Trophoblast cell (in vitro differentiated cells and primary cell): ENCODE measurements at regions not wholly inside any gene's neighbourhood (a gene's known extent, or its start where the extent isn't known, plus 50 kb on each side); places are given as distances from the start of the nearest gene placed in this dataset.

Source experiments
- DNase-seq, 2 donors: peaks; one replicate each; pipeline ENCODE4 v3.0.0-alpha.2; 2016
- H2AFZ ChIP-seq: 2 replicates; pipeline ENCODE4 v1.6.1; 2013; ENCODE audit warnings: low read length, moderate library complexity, mild to moderate bottlenecking; ENCODE audit not compliant: insufficient read depth, poor library complexity
- H2AK5ac ChIP-seq: 2 replicates; pipeline ENCODE4 v1.6.1; 2013; ENCODE audit warnings: mild to moderate bottlenecking, low read length
- H2BK120ac ChIP-seq: 2 replicates; pipeline ENCODE4 v1.6.1; 2013; ENCODE audit warnings: low read length, mild to moderate bottlenecking, moderate library complexity; ENCODE audit not compliant: insufficient read depth, poor library complexity
- H2BK12ac ChIP-seq: 2 replicates; pipeline ENCODE4 v1.6.1; 2013; ENCODE audit warnings: mild to moderate bottlenecking, low read length, moderate library complexity
- H2BK5ac ChIP-seq: 2 replicates; pipeline ENCODE4 v1.6.1; 2013; ENCODE audit warnings: low read length, low read depth, moderate library complexity, mild to moderate bottlenecking; ENCODE audit not compliant: poor library complexity
- H3K14ac ChIP-seq: 2 replicates; pipeline ENCODE4 v1.6.1; 2013; ENCODE audit warnings: mild to moderate bottlenecking, low read length
- H3K18ac ChIP-seq: 2 replicates; pipeline ENCODE4 v1.6.1; 2013; ENCODE audit warnings: mild to moderate bottlenecking, low read length
- H3K23ac ChIP-seq: 2 replicates; pipeline ENCODE4 v1.6.1; 2013; ENCODE audit warnings: low read length
- H3K27ac ChIP-seq: 2 replicates; pipeline ENCODE4 v1.5.1; 2013; ENCODE audit warnings: low read depth, mild to moderate bottlenecking, inconsistent platforms, low read length, moderate library complexity
- H3K27me3 ChIP-seq: 2 replicates; pipeline ENCODE4 v1.6.1; 2013; ENCODE audit warnings: inconsistent platforms, mild to moderate bottlenecking, low read length, moderate library complexity; ENCODE audit not compliant: insufficient read depth
- H3K36me3 ChIP-seq, 2 experiments: 1 replicate in 1 of 2; 2 replicates in 1 of 2; pipeline ENCODE4 v1.6.1; 2013; ENCODE audit warnings: low read length in 2 of 2, mild to moderate bottlenecking in 2 of 2, moderate library complexity in 1 of 2; ENCODE audit not compliant: insufficient read depth in 2 of 2, control insufficient read depth in 1 of 2
- H3K4ac ChIP-seq: 2 replicates; pipeline ENCODE4 v1.6.1; 2013; ENCODE audit warnings: low read depth, mild to moderate bottlenecking, low read length, moderate library complexity
- H3K4me1 ChIP-seq, 2 experiments: 1 replicate in 1 of 2; 2 replicates in 1 of 2; pipeline ENCODE4 v1.6.1; 2013; ENCODE audit warnings: low read length in 2 of 2, mild to moderate bottlenecking in 2 of 2, moderate library complexity in 1 of 2; ENCODE audit not compliant: insufficient read depth in 2 of 2, control insufficient read depth in 1 of 2
- H3K4me2 ChIP-seq: 2 replicates; pipeline ENCODE4 v1.6.1; 2013; ENCODE audit warnings: inconsistent platforms, mild to moderate bottlenecking, low read length, moderate library complexity
- H3K4me3 ChIP-seq: 2 replicates; pipeline ENCODE4 v1.5.1; 2013; ENCODE audit warnings: mild to moderate bottlenecking, low read depth, low read length, inconsistent platforms
- H3K79me1 ChIP-seq: one replicate; pipeline ENCODE4 v1.6.1; 2013; ENCODE audit warnings: low read length
- H3K79me2 ChIP-seq: 2 replicates; pipeline ENCODE4 v1.6.1; 2013; ENCODE audit warnings: low read length, mild to moderate bottlenecking; ENCODE audit not compliant: control insufficient read depth, insufficient read depth, poor library complexity
- H3K9ac ChIP-seq: 2 replicates; pipeline ENCODE4 v1.6.1; 2013; ENCODE audit warnings: mild to moderate bottlenecking, low read length
- H3K9me3 ChIP-seq: 2 replicates; pipeline ENCODE4 v1.6.1; 2013; ENCODE audit warnings: low read depth, mild to moderate bottlenecking, control low read depth, inconsistent platforms, low read length; ENCODE audit not compliant: insufficient read depth
- H4K12ac ChIP-seq: 2 replicates; pipeline ENCODE4 v1.6.1; 2013; ENCODE audit warnings: low read depth, mild to moderate bottlenecking, low read length, moderate library complexity
- H4K8ac ChIP-seq: 2 replicates; pipeline ENCODE4 v1.6.1; 2013; ENCODE audit warnings: low read depth, mild to moderate bottlenecking, low read length, moderate library complexity
- H4K91ac ChIP-seq: one replicate; pipeline ENCODE4 v1.6.1; 2013; ENCODE audit warnings: low read depth, mild to moderate bottlenecking, low read length, moderate library complexity
- WGBS: extraction: QIAGEN DNeasy Blood & Tissue Kit; methylation state at CpG from one replicate; pipeline ENCODE4 v1.1.7; 2013; ENCODE audit warnings: missing lambda C conversion rate; ENCODE audit not compliant: insufficient read length, insufficient coverage; ENCODE audit errors: extremely low coverage; 5-methylcytosine and 5-hydroxymethylcytosine counted together

- no peak for DNase-seq
- Histone ChIP-seq H3K14ac (no peak overlapping the region), H3K79me1 (no peaks in the 10 kb centered on the region), H3K4ac (no peak overlapping the region), H3K4me2 (no peak overlapping the region), H3K79me2 (no peaks in the 10 kb centered on the region), H2BK5ac (no peak overlapping the region), H3K9me3 (peaks cover 33% of the 10 kb centered on the region), H3K4me1 (no peaks in the 10 kb centered on the region), H3K36me3 (no peaks in the 10 kb centered on the region), H3K9ac (no peak overlapping the region), H4K91ac (no peak overlapping the region), H2AFZ (no peak overlapping the region), H3K23ac (no peak overlapping the region), H4K12ac (no peak overlapping the region), H3K27me3 (no peaks in the 10 kb centered on the region), H2BK12ac (no peak overlapping the region), H2AK5ac (no peak overlapping the region), H4K8ac (no peak overlapping the region), H3K4me3 (no peak overlapping the region), H2BK120ac (no peak overlapping the region), H3K27ac (no peak overlapping the region), H3K18ac (no peak overlapping the region)
- no CpG with 5 or more reads among the region's 8 CpGs for WGBS
Measured at GRCh38 chr14:101022121-101022520, 118.6 kb upstream of the RTL1 start.

- no peak for DNase-seq
- no peak overlapping the region for H3K18ac ChIP-seq
- no peak overlapping the region for H3K4ac ChIP-seq
- no peaks in the 10 kb centered on the region for H3K4me1 ChIP-seq
- no peak overlapping the region for H3K27ac ChIP-seq
- no peak overlapping the region for H4K12ac ChIP-seq
- no peak overlapping the region for H4K8ac ChIP-seq
- no peak overlapping the region for H4K91ac ChIP-seq
- no peak overlapping the region for H3K14ac ChIP-seq
- WGBS = no CpG with 5 or more reads among the region's 15 CpGs
- no peaks in the 10 kb centered on the region for H3K27me3 ChIP-seq
- H3K9ac ChIP-seq = no peak overlapping the region
- no peak overlapping the region for H3K23ac ChIP-seq
- no peak overlapping the region for H2AFZ ChIP-seq
- peaks cover 36% of the 10 kb centered on the region for H3K9me3 ChIP-seq
- no peak overlapping the region for H3K4me3 ChIP-seq
- no peaks in the 10 kb centered on the region for H3K79me1 ChIP-seq
- no peak overlapping the region for H2AK5ac ChIP-seq
- H2BK5ac ChIP-seq = no peak overlapping the region
- no peak overlapping the region for H2BK12ac ChIP-seq
- no peaks in the 10 kb centered on the region for H3K36me3 ChIP-seq
- no peak overlapping the region for H3K4me2 ChIP-seq
- H2BK120ac ChIP-seq = no peak overlapping the region
- H3K79me2 ChIP-seq = no peaks in the 10 kb centered on the region
Measured at GRCh38 chr14:101022916-101023435, 119.5 kb upstream of the RTL1 start.

GRCh38 chr14:101024686-101025085, 121.2 kb upstream of the RTL1 start:
- Histone ChIP-seq H3K14ac (no peak overlapping the region), H3K9me3 (peaks cover 33% of the 10 kb centered on the region), H3K9ac (no peak overlapping the region), H3K4ac (no peak overlapping the region), H3K4me1 (no peaks in the 10 kb centered on the region), H3K79me2 (no peaks in the 10 kb centered on the region), H3K4me2 (no peak overlapping the region), H2BK120ac (no peak overlapping the region), H4K12ac (no peak overlapping the region), H2AK5ac (no peak overlapping the region), H4K8ac (no peak overlapping the region), H3K27ac (no peak overlapping the region), H2BK5ac (no peak overlapping the region), H3K23ac (no peak overlapping the region), H3K36me3 (no peaks in the 10 kb centered on the region), H2AFZ (no peak overlapping the region), H4K91ac (no peak overlapping the region), H3K18ac (no peak overlapping the region), H3K27me3 (no peaks in the 10 kb centered on the region), H3K4me3 (no peak overlapping the region), H2BK12ac (no peak overlapping the region), H3K79me1 (no peaks in the 10 kb centered on the region)
- no peak for DNase-seq
- no CpG with 5 or more reads among the region's 11 CpGs for WGBS

GRCh38 chr14:101025131-101025530, 121.6 kb upstream of the RTL1 start:
- H4K91ac ChIP-seq = no peak overlapping the region
- H3K9me3 ChIP-seq = peaks cover 29% of the 10 kb centered on the region
- no peak overlapping the region for H3K9ac ChIP-seq
- no peak overlapping the region for H3K23ac ChIP-seq
- no peak overlapping the region for H3K4ac ChIP-seq
- H3K18ac ChIP-seq = no peak overlapping the region
- no CpG with 5 or more reads among the region's 8 CpGs for WGBS
- no peaks in the 10 kb centered on the region for H3K79me1 ChIP-seq
- no peak overlapping the region for H4K8ac ChIP-seq
- no peak overlapping the region for H2BK120ac ChIP-seq
- no peaks in the 10 kb centered on the region for H3K36me3 ChIP-seq
- no peaks in the 10 kb centered on the region for H3K79me2 ChIP-seq
- no peak overlapping the region for H4K12ac ChIP-seq
- no peaks in the 10 kb centered on the region for H3K4me1 ChIP-seq
- H2BK12ac ChIP-seq = no peak overlapping the region
- no peak overlapping the region for H3K27ac ChIP-seq
- no peak overlapping the region for H2AFZ ChIP-seq
- no peak overlapping the region for H3K4me2 ChIP-seq
- no peak overlapping the region for H2BK5ac ChIP-seq
- H3K14ac ChIP-seq = no peak overlapping the region
- no peak for DNase-seq
- no peak overlapping the region for H3K4me3 ChIP-seq
- H2AK5ac ChIP-seq = no peak overlapping the region
- no peaks in the 10 kb centered on the region for H3K27me3 ChIP-seq
